PFSK-1 (cell line): ENCODE measurements at regions not wholly inside any gene's neighbourhood (a gene's known extent, or its start where the extent isn't known, plus 50 kb on each side); places are given as distances from the start of the nearest gene placed in this dataset.

Experiments used
- FOXP2 ChIP-seq: optimal IDR thresholded peaks from 2 replicates; pipeline ENCODE3; 2011; ENCODE audit warnings: borderline replicate concordance, control low read depth, inconsistent platforms; ENCODE audit not compliant: insufficient read depth; ENCODE audit errors: extremely low read length, extremely low read depth
- POLR2AphosphoS5 ChIP-seq: IDR thresholded peaks from 2 replicates; pipeline ENCODE4 v1.6.1; 2012; ENCODE audit warnings: low read depth, mild to moderate bottlenecking, control low read depth, low read length, moderate library complexity
- SIN3A ChIP-seq: IDR thresholded peaks from 2 replicates; pipeline ENCODE4 v1.6.1; 2012; ENCODE audit warnings: mild to moderate bottlenecking, low read length, moderate library complexity, borderline replicate concordance; ENCODE audit not compliant: insufficient read depth
- TAF1 ChIP-seq: IDR thresholded peaks from 2 replicates; pipeline ENCODE4 v1.6.1; 2012; ENCODE audit warnings: low read length, control low read depth, borderline replicate concordance; ENCODE audit not compliant: insufficient read depth
- TF ChIP-seq, protein P1 (sequence below), 2 experiments: IDR thresholded peaks; 2 replicates each; pipeline versions ENCODE4 v1.6.1 to v1.8.0; 2011 to 2012; ENCODE audit warnings: low read depth in 2 of 2, low read length in 2 of 2, control low read depth in 1 of 2, inconsistent platforms in 1 of 2, mild to moderate bottlenecking in 1 of 2, moderate library complexity in 1 of 2; ENCODE audit not compliant: insufficient read depth in 1 of 2

DNA sequence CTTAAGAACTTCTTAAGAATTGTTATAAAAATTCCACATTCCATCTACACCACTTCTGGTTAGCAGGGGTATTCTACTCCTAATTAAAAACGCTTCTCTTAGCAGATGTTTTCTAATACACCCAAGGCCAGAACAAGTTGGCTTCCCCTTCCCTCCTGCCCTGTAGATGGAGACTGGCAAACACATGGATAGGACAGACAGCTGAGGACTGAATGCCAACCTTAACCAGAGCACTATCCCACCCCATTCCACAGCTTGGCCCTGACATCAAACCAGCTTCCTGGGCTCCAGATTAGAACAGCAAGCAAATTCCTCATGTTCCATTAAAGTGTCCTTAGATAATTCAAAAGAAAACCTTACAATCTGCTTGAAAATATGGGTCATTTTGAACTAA is 56.6 kb upstream of the IL6 start:
- TF ChIP-seq SIN3A (no peak), FOXP2 (no peak), TAF1 (no peak), POLR2AphosphoS5 (no peak)
- TF ChIP-seq, protein P1, sequence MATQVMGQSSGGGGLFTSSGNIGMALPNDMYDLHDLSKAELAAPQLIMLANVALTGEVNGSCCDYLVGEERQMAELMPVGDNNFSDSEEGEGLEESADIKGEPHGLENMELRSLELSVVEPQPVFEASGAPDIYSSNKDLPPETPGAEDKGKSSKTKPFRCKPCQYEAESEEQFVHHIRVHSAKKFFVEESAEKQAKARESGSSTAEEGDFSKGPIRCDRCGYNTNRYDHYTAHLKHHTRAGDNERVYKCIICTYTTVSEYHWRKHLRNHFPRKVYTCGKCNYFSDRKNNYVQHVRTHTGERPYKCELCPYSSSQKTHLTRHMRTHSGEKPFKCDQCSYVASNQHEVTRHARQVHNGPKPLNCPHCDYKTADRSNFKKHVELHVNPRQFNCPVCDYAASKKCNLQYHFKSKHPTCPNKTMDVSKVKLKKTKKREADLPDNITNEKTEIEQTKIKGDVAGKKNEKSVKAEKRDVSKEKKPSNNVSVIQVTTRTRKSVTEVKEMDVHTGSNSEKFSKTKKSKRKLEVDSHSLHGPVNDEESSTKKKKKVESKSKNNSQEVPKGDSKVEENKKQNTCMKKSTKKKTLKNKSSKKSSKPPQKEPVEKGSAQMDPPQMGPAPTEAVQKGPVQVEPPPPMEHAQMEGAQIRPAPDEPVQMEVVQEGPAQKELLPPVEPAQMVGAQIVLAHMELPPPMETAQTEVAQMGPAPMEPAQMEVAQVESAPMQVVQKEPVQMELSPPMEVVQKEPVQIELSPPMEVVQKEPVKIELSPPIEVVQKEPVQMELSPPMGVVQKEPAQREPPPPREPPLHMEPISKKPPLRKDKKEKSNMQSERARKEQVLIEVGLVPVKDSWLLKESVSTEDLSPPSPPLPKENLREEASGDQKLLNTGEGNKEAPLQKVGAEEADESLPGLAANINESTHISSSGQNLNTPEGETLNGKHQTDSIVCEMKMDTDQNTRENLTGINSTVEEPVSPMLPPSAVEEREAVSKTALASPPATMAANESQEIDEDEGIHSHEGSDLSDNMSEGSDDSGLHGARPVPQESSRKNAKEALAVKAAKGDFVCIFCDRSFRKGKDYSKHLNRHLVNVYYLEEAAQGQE (IDR thresholded peaks at IDR 0.05; ENCODE audit: insufficient read depth in 1 of 2, low read depth in 2 of 2, low read length in 2 of 2) = no peak

DNA sequence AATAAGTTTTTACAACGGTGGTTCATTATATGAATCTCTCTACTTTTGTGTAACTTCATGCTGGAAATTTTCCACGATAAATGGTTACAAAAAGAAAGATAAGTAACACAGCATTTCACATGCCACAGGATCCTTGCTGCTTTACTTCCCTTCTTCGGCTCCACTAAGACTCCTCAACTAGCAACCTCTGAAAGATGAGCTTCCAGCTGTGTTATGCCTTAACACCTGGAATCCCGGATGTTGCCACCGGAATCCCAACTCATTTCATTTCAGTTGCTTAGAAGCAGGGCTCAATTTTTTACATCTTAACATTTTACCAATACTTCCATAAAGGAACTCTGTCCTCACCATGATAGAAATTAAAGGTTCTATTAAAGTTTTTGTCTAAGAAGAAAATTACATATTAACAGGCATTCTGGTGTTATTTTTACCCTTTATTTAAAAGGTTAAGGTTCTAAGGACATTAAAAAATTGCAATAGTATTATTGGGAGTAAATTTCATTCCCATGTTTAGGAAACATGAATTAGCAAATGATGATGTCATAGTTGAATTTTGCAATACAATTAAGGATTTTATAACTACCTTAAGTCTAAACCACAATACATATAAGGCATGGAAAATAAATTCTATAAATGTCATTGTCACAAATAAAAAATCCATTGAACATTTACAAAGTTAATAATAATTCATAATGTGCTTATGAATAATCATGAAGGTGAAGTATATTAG is 57.1 kb upstream of the IL6 start:
- no peak for TF ChIP-seq POLR2AphosphoS5
- TF ChIP-seq SIN3A = no peak
- TF ChIP-seq TAF1 = no peak
- no peak for TF ChIP-seq FOXP2
- TF ChIP-seq, protein P1 (IDR thresholded peaks at IDR 0.05; ENCODE audit: insufficient read depth in 1 of 2, low read depth in 2 of 2, low read length in 2 of 2) = no peak

DNA sequence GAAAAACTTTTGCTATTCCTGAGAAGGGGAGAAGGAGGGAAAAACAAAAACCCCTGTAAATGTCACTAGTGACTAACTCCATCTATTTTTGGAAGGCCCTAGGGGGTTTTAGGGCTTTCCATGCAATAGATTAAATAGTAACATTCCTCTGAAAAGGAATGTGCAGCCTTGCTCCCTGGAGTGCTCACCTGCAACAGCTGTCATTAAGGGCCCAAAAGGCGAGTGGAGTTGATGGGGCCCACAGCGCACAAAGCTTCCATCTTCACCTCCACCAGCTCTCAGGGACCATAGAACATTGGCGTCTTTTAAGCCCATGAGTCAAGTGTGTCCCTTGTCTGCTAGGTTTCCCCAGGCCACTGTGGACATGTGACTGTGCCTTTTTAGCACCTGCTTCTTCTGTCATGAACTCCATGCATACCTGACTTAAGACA is 58.0 kb upstream of the IL6 start:
- TF ChIP-seq SIN3A = no peak
- TF ChIP-seq, protein P1 (IDR thresholded peaks at IDR 0.05; ENCODE audit: insufficient read depth in 1 of 2, low read depth in 2 of 2, low read length in 2 of 2) = no peak

DNA sequence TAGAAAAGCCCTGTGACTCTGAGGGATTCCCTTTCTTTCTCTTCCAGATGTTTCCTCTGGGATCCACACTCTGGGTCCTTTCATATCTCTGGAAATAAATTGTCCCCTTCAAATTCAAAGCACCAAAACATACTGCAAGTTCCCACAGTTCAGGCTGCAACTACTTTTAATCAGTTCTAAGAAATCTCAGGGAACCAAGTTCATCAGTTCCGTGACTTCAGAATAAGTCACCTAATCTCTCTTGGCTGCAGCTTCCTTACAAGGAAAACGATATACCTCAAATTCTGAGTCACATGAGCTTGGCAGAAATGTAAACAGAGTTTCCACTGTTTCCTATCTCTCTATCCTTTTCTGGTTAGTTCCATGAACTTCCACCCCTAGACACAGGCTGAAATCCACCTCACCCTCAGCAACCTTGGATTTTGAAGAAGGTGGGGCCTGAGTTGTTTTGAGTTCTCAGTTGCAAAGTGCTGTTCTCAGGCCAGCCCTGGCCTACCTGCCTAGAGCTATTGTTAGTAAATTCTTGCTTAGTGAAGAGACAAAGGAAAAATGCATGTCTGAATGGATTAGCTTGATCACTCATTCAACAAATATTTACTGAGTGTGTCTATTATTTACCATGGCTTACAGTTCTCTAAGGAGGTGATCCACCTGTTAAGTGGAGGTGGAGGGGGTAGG is 59.3 kb upstream of the IL6 start:
- TF ChIP-seq SIN3A (no peak), FOXP2 (no peak), POLR2AphosphoS5 (no peak), TAF1 (no peak)
- TF ChIP-seq, protein P1 (IDR thresholded peaks at IDR 0.05; ENCODE audit: insufficient read depth in 1 of 2, low read depth in 2 of 2, low read length in 2 of 2) = no peak
